Glomerular visceral epithelial cell (primary cell): ENCODE measurements at regions not wholly inside any gene's neighbourhood (a gene's known extent, or its start where the extent isn't known, plus 50 kb on each side); places are given as distances from the start of the nearest gene placed in this dataset.

ENCODE experiments used
- DNase-seq: peaks from one replicate; pipeline ENCODE4 v3.0.0-alpha.2; 2016; ENCODE audit errors: extremely low spot score

GRCh38 chr6:114439411-114439810, 96.6 kb upstream of the HS3ST5 start:
- no peak for DNase-seq

- no peak for DNase-seq
These were observed 94.4 kb upstream of the HS3ST5 start for GRCh38 chr6:114437235-114437634.

DNA sequence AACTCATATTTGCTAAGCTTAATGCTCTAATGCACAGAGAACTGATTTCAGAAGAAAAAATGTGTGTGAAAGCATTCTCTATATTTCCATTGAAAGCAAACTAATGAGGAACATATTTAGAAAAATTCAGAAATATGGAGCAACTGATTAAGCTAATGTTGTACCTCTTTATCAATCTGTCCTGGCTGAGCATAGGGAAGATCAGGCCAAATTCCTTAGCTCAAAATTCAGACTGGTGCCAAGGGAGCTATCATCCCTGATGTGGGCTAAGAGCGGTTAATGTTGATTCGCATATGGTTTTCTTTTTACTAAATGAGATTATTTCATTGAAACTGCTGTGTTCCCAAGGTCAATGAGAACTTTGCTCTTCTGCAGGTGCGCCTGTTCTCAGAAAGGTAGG, 93.9 kb upstream of the HS3ST5 start:
- DNase-seq = no peak

DNA sequence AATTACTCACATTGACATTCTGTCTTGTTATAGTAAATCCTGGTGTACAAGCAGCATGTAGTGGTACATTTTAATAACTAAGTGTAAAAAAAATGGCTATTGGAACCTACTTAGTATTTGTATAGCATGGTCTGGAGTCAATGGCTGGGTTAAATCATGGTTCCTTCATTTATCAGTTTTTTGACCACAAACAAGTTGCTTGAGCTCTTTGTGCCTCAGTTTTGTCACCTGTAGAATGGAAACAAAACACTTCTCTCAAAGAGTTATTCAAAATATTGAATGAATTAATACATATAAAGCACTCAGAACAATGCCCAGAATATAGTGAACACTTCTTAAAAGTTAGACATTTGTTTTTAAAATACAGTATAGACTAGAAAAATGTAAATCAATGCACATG, 93.2 kb upstream of the HS3ST5 start:
- DNase-seq = no peak

DNA sequence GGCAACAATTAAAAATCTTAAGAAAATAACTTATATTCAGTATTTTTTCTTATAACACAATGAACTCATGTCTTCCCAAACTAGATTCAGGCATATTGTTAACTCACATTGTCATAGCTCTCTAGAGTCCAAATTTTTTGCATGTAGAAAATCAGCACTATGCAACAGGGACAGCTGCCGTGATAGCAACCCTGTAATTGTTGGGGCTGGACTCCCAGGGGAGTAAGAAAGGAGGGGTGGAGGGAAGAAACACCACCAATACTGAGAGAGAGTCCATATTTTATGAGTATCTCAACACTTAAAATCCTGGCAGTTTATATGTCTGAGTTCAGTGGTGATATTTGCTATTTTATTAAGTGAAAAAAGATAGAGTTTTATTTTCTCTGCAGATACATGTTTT, 89.6 kb upstream of the HS3ST5 start:
- DNase-seq = no peak

GRCh38 chr6:114431641-114432040, 88.8 kb upstream of the HS3ST5 start:
- no peak for DNase-seq

GRCh38 chr6:114430534-114431124, 87.8 kb upstream of the HS3ST5 start:
- no peak for DNase-seq

DNA sequence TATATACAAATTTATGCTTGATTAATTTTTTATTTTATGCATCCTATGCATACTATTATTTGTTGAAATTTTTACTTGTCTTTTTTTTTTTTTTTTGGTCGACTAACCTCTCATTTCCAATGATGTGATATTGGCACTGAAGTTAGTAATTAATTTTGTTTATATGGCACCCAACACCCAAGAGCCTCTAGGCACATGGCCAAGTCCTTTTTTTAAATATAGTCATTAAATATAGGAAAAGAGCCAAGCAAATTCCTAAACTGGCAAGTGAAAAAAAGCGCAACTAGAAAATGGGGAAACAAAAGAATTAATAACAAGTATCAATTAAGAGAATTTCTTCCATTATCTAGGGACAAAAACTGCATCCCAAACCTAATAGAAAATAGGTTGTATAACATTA, 85.5 kb upstream of the HS3ST5 start:
- no peak for DNase-seq

GRCh38 chr6:114421199-114421598, 78.4 kb upstream of the HS3ST5 start:
- DNase-seq = no peak

DNA sequence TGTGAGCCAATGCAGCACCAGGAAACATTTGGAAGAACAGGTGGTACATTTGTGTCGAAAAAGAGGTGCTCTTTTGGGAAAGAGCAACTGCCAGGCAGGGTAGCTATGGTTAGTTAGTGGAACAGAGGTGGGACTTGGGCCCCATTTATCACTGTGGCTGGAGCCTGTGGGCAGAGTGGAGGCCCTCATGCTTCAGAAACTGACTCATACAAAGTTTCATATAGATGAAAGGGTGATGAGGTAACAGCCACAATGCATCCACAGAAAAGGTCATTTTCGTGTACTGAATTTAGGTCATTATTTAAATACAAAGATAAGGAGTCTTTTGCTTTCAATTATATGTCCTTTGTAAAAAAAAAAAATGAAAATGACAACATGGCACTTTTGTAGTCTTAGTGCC, 76.4 kb upstream of the HS3ST5 start:
- DNase-seq = peak; percentile 5

DNA sequence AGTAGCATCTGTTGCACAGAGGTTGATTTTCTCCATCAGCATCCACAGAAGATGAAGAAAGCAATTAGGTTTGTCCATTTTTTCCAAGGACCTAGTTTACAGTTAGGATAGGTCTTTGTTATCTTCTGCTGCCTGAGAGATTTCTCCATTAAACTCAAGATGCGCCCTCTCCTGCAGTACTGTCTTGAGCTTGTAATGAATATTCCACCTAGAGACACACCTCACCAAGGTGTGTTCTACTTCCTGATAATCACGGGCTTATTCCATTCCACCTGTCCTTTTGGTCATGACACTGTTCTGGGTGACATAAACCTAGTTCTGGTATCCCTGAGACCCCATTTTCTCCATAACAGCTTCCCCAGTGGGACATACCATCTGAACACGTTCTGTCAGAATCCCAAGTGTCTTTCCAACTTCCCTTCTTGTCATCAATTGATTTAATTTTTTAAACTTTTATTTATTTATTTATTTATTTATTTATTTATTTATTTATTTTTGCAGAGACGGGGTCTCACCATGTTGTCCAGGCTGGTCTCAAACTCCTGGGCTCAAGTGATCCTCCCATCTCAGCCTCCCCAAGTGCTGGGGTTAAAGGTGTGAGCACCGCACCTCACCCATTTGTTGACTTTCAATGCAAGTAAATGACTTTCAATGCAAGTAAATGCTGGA, 75.6 kb upstream of the HS3ST5 start:
- DNase-seq = no peak

- DNase-seq = no peak
These were observed 64.7 kb upstream of the HS3ST5 start for GRCh38 chr6:114407426-114408035.

GRCh38 chr6:114404339-114404955, 61.6 kb upstream of the HS3ST5 start:
- no peak for DNase-seq

DNA sequence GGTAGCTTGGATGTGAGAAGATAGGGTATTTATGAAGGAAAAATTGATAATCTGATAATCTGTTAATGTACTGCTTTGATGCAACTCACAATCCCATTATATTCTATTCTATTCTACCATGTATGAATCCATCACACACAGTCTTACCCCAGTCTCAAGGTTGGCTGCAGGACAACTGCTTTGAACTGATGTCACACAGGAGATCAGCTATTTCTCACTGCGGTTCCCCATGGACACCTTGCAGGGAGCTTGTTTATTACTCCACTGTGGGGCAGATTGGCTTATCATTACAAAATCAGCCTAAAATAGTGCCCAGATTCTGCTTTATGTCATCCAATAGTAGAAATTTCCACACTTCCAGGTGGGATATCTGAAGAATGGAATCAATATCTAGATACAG, 61.0 kb upstream of the HS3ST5 start:
- no peak for DNase-seq

- no peak for DNase-seq
These were observed 55.7 kb upstream of the HS3ST5 start for GRCh38 chr6:114398481-114398880.
